ENCODE measurements at regions not wholly inside any gene's neighbourhood (a gene's known extent, or its start where the extent isn't known, plus 50 kb on each side); places are given as distances from the start of the nearest gene placed in this dataset.

DNA sequence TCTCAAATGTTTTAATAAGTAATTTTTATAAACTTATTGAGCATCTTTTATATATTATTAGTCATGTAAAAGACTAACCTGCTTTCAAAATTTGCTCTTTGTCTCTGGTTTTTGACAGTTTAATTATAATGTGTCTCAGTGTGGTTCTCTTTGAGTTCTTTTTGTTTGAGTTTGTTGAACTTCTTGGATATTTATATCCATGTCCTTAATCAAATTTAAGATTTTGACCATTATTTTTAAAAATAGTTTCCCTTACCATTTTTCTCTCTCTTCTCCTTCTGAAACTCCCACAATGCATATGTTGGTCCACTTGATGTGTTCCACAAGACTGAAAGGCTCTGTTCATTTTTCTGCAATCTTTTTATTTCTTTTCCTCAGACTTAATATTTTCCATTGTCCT, 366.1 kb upstream of the GOLIM4 start:
- DNase-seq (ENCODE audit: low spot score), result no peak

DNA sequence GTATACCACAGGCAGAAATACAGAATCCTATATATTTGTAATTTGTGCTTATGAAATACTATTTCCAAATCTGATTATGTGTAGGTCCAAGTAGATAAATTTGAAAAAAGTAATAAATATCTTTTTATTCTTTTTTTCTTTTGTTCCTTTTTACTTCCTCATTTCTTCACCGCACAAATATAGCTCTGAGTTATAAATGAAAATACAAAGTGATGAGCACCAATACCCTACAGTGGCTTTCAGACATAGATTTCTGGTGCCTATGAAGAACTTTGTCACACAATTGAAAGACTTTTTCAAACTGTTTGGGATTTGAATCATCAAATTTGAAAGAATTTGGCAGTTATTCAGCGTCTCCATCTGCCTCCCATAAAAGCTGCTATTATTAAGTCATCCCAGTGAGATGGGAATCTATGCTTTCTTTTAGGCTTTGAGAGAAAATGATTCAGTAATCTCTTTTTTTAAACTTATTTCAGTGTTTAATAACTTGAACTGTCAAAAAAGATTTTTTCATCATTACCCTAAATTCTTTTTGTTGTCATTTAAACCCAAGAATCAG, 363.6 kb upstream of the GOLIM4 start:
- no peak for DNase-seq (ENCODE audit: low spot score)

DNA sequence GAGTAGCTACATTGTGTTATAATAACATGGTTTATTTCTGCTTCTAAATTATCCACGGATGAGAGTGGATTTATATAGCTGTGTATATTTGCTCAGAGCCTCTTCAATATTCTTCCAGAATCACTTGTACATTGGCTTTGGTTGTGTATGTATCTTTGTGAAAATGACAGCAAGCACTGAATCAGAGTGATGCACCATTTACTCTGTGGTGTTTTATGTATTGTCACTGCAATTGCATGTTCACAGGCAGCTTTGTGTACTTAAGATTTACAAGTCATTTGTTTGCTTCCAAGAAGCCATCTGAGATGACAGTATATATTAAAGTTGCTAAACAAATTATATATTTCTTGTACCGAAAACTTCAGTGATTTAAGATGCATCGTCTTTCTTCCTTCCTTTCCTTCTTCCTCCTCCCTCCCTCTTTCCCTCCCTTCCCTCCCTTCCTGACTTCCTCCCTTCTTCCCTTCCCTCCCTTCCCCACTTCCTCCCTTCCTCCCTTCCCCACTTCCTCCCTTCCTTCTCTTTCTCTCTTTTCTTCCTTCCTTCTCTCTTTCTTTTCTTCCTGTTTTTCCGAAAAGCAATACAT, 362.3 kb upstream of the GOLIM4 start:
- no peak for DNase-seq (ENCODE audit: low spot score)

DNA sequence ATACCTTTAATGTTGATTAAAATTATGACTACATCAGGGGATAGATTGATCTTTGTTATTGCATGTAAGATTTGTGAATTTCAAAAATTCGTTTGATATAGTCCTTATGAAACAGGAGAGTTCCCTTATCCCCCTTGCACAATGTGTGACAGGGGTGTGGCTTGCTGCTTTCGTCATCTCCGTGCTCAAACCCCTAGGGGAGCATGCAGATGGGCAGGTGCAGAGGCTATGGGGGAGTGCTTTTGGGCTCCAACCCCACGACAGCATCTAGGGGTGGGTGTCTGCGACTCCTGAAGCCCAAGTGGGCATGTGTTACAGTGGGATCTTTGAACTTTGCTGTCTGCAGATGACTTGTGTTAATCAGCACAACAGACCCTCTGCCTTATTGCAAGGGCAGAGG, 360.1 kb upstream of the GOLIM4 start:
- no peak for DNase-seq (ENCODE audit: low spot score)

DNA sequence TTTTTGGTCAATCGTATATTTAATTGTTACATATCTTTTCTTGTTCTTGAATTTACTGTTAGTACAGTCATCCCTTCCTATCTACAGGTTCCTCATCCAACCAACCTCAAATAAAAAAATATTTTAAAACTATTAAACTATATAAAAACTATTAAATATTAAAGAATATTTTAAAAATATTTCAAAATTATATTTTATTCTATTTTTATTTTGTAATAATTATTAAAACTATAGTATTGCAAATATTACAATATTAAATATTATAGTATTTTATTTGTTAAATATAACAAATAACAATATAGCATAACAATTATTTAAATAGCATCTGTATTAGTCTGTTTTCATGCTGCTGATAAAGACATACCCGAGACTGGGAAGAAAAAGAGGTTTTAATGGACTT, 357.9 kb upstream of the GOLIM4 start:
- DNase-seq (ENCODE audit: low spot score), result no peak

DNA sequence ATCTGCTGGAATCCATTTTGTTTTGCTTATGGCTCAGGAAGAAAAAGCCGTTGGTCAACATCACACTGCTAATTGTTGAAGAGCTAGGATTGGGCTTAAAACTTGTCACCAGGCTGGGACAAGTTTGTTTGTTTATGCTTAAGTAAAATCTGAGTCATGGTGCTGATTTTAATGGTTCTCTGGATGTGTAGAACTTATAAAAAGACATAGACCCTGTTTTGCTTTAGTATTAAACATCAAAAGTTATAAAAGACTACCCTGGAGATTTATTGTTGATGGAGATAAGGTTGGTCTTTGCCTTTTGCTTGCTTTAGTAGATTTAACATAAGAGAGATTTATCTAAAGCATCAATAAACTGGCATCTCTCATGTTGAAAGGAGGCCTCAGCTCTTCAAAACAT, 348.2 kb upstream of the GOLIM4 start:
- no peak for DNase-seq (ENCODE audit: low spot score)

DNA sequence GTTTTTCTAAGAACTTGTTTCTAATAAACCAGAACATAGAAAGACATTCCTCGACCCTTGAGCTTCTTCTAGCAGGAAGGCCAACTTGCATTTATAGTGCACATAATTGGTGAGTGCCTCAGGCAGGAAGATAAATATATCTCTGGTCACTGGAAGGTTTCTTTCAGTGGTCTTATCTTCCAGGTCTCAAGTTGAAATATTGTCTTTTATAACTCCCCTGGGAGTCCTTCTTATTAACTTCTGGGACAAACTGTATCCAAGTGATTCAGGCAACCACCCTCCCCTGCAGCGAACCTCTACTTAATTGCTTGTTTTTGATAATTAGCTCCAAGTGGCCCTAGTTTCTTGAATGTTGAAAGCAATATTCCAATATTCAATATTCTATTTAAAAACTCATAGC, 346.8 kb upstream of the GOLIM4 start:
- no peak for DNase-seq (ENCODE audit: low spot score)

DNA sequence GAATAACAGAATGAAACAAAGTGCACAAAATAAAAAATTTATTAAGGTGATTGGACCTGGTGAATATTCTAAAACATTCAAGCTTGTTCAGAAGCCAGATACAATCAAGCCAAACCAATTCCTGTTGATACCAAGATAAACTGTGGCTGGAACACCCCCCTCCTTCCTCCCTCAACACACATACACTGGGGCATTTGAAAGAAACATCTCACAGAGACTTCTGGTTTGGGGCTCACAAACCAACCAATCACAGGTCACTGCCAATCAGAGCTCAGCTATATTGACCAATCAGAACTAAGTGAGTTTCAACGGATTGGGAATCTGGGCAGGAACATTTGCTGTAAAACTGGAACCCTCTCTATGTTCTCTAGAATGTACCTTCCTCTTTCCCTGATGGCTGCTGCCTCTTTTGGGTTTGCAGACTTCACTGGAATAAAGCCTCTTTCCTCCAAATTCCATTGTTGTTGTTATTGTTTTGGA, 340.6 kb upstream of the GOLIM4 start:
- DNase-seq (ENCODE audit: low spot score), result no peak

DNA sequence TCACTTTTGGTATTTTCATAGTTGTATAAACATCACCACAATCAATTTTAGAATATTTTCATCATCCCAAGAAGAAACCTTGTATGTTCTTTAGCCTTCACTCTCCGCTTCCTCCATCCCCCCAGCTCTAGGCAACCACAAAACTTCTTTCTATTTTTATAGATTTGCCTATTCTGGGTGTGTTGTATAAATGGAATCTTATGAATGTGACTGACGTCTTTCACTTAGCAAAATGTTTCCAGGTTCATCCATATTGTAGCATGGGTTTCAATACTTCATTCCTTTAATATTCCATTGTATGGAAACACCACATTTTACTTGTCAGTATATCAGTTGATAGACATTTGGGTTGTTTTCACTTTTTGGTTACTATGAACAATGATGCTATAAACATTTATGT, 335.8 kb upstream of the GOLIM4 start:
- no peak for DNase-seq (ENCODE audit: low spot score)

DNA sequence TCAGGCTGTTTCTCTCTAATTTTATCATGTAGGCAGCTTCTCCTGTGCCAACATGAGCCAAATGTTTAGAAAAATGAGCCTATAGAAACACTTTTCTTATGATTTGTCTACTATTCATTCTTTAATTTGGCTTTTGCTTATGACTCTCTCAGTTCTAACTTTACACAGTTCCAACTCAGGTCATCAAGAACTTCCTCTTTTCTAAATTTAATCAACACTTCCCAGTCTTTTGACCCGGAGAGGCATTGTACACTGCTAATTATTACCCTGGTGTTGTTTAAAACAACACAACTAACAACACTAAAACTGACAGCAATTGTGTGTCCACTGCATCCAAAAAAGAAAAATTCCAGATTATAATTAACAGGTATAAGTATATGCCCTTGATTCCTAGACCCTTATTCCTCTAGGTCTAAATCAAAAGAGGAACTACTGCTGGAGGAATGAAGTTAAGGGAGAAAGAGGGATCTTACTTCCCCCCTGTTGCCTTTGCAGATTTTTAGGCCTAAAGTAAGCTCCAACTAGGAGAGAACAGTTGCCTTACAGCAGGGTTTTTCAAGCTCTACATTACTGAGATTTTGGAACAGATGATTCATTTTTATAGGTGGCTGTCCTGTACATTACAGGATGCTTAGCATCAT, 332.2 kb upstream of the GOLIM4 start:
- DNase-seq (ENCODE audit: low spot score), result no peak

DNA sequence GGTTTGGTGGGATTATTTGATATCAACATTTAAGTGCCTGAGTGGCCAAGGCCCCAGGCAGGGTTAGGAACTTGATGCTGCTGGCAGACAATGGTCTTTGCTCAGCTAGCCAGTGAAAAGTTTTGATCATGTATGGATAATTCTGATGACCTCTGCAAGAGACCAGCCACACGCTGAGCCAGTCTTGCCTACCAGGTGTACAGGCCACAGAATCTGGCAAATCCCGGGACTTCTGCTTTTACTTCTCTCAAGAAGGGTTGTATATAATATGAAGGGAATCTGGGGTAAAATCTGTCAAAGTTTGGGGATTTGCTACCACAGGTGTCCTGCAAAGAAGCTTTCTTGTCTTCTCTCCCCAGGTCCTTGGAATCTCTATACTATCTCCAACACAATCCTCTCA, 331.4 kb upstream of the GOLIM4 start:
- no peak for DNase-seq (ENCODE audit: low spot score)

DNA sequence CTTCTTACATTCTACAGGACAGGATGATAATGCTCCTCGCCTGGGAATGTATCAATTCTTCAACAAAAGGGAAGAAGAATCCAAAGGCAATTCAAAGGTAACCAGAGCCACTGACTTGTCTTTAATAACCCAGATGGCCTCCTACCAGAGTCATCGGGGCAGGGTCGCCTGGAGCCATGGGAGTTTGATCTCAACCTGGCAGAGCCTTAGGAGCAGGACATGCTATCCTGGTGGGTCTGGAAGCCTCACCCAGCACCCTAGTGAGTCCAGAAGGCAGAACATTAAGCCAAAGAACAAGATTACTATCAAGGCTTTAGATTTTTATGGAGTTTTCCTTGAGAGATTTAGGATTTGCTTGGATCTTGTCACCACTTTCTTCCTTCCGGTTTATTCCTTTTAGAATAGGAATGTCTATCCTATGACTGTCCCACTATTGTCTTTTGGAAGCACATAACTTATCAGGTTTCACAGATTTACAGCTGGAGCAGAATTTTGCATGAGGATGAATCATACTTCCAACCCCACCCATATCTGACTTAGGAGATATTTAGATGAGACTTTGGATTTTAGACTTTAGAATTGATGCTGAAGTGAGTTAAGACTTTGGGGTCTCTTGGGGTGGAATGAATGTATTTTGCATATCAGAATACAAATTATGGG, 330.3 kb upstream of the GOLIM4 start:
- DNase-seq (ENCODE audit: low spot score), result no peak

DNA sequence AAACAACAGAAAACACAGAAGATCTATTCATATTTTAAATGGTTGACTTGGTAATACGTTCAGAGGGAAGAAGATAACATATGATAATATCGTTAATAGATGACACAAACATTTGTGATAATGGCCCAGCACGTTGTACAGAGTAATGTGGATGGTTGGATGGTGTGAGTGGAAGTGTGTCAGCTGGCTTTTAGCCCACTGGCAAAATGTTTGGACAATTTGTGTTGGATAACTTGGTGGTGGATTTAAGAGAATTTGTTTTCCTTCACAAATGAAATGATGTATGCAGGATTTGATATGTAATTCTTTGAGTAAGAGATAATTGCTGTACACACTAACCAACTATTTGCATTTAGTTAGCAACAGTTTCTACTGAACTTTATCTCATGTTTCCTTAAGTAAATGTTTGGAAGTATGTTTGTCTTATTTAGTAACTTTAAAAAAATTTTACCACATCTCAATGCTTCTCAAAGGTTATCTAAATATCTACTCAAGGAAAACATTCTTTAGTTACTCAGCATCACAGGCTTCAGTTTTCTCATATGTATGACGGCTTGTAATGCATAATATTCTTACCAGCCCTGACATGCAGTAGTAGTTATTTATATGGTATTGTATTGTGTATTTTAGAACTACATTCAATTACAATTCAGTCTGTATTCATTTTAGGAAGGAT, 328.5 kb upstream of the GOLIM4 start:
- DNase-seq (ENCODE audit: low spot score), result no peak

DNA sequence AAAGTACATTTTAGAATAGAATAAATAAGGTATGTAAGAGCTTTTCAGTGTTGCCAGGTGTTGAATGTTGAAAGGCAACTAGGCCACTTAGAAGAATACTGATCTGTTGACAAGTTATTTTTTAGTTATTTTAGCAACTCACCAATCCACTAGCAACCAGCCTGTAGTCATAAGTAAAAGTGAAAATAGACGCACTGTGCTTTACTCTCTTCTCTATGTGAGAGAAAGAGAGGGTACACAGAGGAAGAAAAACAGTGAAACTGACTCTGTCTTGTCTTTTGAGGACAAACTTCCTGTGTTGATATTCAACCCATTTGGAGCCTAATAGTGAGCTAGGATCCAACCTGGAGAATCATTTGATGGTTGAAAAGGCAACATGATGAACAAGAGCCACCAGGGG, 327.1 kb upstream of the GOLIM4 start:
- no peak for DNase-seq (ENCODE audit: low spot score)

DNA sequence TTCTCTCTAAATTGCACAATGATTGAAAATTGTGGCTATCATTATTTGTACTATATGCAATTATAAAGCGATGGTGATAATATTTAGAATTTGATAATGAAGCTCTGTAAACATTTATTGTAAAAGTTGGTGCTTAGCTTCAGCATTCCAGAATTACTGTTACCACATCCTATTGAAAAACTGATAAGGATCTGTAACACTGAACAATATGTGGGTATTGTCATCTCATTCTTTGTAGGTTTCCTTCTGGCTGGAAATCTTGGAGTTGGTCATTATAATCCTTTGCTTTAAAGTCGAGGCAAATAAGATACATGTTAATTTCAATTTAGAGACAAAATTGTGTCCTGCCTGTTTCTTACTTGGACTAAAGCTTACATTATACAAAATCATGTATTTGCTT, 323.4 kb upstream of the GOLIM4 start:
- no peak for DNase-seq (ENCODE audit: low spot score)

DNA sequence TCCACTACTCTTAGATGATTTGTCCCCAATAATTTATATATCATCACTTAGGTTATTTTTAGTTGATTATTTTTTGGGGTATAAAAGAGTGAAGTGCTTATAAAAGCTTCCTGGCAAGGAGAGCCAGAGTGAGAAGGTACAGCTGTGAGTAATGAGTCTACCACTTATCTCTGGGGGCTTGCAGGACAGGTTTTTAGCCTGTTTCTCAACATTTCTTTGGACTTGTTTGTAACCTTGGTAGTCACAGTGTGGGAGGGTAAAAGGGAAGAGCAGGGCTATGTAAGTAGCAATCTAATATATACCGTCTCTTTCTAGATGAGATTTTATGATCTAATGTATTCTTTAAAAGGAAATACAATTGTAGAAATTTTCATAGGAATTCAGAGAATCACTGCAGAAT, 321.3 kb upstream of the GOLIM4 start:
- no peak for DNase-seq (ENCODE audit: low spot score)

DNA sequence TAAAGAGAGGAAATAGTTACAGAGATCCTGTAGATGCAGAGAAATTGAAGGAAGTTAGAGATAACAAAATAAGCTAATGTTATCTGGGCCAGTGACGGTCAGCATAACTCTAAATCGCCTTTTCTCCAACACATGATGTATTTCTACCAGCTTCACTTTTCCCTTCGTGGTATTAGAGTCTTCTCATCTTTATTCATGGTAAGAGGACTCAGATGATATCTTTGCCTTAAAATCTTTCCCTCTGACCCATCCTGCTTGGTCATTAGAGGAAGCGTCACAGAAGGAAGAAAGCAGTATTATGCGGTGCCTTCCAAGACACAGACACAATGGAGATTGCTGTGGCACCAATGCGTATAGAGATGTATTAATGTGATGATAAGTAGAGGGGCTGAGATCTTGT, 320.7 kb upstream of the GOLIM4 start:
- no peak for DNase-seq (ENCODE audit: low spot score)

DNA sequence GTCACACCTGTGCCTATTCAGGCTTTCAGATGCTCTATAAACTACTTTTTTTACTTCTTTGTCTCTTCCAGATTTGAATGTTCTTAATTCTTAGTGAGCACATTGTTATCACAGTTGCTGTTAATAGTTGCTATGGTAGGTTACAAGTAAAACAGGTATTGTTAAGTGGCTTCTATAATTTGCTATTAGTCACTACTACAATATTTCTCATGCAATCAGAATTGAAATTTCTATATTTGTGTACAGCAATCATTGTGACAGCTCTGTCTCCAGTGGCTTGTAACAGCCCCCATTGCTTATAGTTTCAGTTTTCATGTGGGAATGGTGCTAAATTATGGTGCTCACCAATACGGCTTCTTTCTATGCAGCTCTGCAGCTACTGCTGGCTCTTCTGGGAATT, 318.4 kb upstream of the GOLIM4 start:
- no peak for DNase-seq (ENCODE audit: low spot score)

DNA sequence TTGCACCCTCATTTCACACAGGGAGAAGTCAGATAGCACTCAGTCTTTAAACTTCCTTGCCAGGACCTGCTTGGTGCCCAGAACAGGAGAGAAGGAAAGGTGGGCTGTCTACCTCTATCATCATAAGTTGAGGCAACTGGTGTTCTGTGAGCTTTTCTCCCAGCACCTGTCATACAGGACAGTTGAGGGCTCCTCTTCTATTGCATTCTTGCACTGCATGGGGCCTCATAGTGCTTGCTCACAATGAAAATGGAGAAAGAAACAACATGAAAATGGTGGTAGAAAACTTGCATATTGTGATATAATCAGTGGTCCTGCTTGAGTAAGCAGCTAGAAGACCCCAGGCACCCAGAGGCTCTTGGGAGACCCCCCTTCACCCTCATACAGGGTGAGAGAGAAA, 311.7 kb upstream of the GOLIM4 start:
- DNase-seq (ENCODE audit: low spot score), result no peak

DNA sequence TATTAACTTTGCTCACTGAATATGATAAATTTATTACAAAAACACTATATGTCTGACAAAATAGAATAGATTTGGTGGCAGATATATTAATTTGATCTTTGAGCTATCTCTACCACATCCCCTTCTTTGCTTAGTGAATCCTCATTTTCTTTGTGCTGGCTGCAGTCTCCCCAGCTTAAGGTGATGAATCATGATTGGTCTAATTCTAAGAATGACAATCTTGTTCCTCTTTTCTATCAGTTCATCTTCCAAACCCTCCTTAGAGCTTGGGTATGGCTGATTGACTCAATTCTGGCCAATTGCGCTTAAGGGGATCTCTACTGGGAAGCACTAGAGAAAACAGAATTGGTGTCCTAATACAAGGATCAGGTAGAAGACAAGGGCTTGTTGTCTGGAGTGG, 309.6 kb upstream of the GOLIM4 start:
- DNase-seq (ENCODE audit: low spot score), result no peak

DNA sequence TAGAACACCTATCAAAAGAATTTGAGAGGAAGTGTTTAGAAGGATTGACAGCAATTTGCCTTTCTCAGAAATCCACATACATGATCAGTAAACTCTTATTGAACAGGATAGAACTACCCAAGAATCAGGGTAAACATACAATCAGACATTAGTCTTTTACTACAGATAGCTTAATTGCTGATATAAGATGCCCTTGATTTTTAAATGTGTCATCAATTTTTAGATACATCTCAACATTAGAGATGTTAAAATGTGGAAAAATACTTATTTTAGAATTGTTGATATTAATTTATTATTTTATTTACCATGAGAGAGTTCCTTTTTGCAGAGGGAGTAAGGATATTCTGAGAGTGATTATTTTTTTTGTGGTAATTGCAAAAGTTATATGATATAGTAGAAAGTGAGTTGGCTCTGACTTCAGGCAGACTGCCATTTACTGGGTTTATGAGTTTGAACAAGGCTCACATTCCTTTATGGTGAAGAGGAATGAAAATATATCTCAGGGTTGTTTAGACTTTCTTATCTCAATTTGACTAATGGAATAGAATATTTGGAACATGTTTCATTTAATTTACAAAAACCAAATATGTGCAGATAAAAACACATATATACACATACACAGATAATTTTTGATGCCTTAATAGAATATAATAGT, 302.8 kb upstream of the GOLIM4 start:
- DNase-seq (ENCODE audit: low spot score), result no peak

DNA sequence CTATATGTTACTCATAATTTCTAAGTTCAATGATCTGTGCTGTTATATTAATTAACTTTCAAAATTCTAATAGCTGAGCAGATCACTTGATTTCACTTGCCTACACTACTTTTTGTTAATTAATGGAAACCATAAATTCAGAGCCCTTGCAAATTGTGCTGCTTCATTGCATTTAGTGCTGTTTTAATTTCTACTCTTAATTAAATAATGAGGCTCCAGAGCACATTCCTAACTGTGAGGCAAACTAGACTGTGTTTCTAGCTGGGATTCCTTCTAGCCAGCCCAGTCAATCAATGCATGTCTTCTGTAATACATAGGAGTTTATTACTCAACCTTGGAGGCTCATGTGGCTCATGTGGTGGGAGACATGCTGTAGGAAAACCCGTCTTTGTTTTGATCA, 301.1 kb upstream of the GOLIM4 start:
- no peak for DNase-seq (ENCODE audit: low spot score)

Measured in germinal center (tissue), 1 donor.